Ectodermal cell (in vitro differentiated cells): ENCODE measurements at regions not wholly inside any gene's neighbourhood (a gene's known extent, or its start where the extent isn't known, plus 50 kb on each side); places are given as distances from the start of the nearest gene placed in this dataset.

Experiments used
- H3K27ac ChIP-seq: 2 replicates; pipeline ENCODE4 v1.7.0; 2013; ENCODE audit warnings: mild to moderate bottlenecking, low read depth, low read length; ENCODE audit not compliant: insufficient read depth, poor library complexity, severe bottlenecking
- H3K27me3 ChIP-seq: 2 replicates; pipeline ENCODE4 v1.7.0; 2013; ENCODE audit warnings: mild to moderate bottlenecking, low read length; ENCODE audit not compliant: insufficient read depth, control insufficient read depth, poor library complexity, severe bottlenecking
- H3K36me3 ChIP-seq: one replicate; pipeline ENCODE4 v1.7.0; 2013; ENCODE audit warnings: low read length; ENCODE audit not compliant: control insufficient read depth, insufficient read depth
- H3K4me1 ChIP-seq: one replicate; pipeline ENCODE4 v1.7.0; 2013; ENCODE audit warnings: low read length; ENCODE audit not compliant: control insufficient read depth, insufficient read depth
- H3K4me3 ChIP-seq: 2 replicates; pipeline ENCODE4 v1.7.0; 2013; ENCODE audit warnings: low read depth, low read length, control low read depth; ENCODE audit not compliant: insufficient read depth
- H3K9me3 ChIP-seq: 2 replicates; pipeline ENCODE4 v1.7.0; 2013; ENCODE audit warnings: mild to moderate bottlenecking, low read length, moderate library complexity; ENCODE audit not compliant: control insufficient read depth
- WGBS, 2 experiments: methylation state at CpG; one replicate each; pipeline ENCODE4 v1.1.7; 2013; ENCODE audit warnings: missing lambda C conversion rate in 2 of 2; 5-methylcytosine and 5-hydroxymethylcytosine counted together

DNA sequence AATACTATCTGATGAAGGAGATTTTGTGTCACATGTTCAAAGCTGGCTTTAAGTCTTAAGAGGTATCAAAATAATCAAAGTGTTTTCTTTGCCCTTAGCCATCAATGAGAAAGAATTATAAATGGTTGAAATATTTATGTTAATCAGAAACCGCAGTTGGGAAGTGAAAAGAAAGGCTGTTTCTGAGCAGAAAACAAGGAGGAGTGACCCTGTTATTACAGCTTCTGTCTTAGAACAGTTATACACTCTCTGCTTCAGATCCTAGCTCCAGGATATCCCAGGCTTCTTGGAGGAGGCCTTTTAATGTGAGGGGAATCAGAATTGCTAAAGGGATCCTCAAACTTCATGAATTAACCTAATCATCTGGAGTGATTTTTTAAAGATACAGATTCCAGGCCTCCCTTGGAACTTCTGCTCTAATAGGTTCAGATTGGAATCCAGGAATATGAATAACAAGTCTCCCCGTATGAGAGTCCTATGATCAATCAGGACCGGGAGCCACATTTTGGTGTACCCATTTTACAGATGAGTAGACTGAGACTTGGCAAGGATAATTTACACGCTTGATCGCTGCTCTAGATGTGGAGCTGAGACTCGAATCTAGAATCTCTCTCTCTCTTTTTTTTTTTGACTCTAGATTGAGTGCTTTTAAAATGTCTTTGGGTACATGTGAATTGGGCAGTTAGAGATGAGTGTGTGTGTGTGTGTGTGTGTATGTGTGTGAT lies 50.8 kb upstream of the JAG1 start:
- 92% methylated on average over 6 of the region's 6 CpGs for WGBS, 2 experiments
- no peak overlapping the region for H3K27ac ChIP-seq
- no peaks in the 10 kb centered on the region for H3K9me3 ChIP-seq
- no peaks in the 10 kb centered on the region for H3K4me1 ChIP-seq
- no peak overlapping the region for H3K4me3 ChIP-seq
- no peaks in the 10 kb centered on the region for H3K27me3 ChIP-seq
- no peaks in the 10 kb centered on the region for H3K36me3 ChIP-seq

DNA sequence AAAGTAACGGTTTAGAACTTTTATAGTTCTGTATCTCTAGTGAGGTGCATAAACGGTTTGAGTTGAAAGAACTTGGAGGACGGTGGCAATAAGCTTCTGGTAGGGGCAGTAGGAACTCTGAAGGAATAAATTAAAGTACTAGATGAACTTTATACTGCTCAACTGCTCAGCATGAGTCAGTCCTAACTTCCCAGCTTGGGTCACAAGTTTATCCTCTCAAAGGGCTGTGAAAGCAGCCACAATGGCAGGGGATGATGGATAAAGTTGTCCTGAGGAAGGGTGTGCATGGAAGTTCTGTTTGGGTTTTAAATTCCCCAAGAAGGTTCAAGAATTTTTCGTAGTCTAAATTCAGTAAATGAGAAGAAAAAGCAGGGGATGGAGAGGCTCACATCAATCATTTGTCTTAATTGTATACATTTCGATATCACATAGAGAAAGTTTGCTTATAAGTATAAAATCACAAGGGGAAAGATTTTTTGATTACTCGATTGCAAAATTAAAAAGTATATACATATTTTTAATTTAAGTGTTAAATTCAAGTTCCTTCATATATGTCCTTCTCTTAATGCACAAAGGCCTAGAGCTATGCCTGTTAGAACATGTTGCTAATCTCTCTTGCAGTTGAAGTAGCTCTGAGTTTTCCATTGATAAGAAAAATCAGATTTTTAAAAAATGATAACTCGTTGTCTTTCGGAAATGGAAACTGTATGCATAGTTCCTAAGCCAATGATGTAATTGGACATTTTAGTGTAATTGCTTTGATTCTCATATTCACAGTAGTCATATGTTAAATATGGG lies 55.3 kb upstream of the JAG1 start:
- Histone ChIP-seq H3K27me3 (no peaks in the 10 kb centered on the region), H3K4me1 (no peaks in the 10 kb centered on the region), H3K9me3 (no peaks in the 10 kb centered on the region), H3K27ac (no peak overlapping the region), H3K4me3 (no peak overlapping the region), H3K36me3 (no peaks in the 10 kb centered on the region)
- 92 to 95% methylated on average over 6 of the region's 8 CpGs for WGBS, 2 experiments

- H3K27me3 ChIP-seq: no peaks in the 10 kb centered on the region
- H3K27ac ChIP-seq: no peak overlapping the region
- H3K9me3 ChIP-seq: no peaks in the 10 kb centered on the region
- no peaks in the 10 kb centered on the region for H3K4me1 ChIP-seq
- no peaks in the 10 kb centered on the region for H3K36me3 ChIP-seq
- no peak overlapping the region for H3K4me3 ChIP-seq
Observed at GRCh38 chr20:10729785-10730184, 56.0 kb upstream of the JAG1 start.

GRCh38 chr20:10730629-10731183 lies 56.9 kb upstream of the JAG1 start:
- Histone ChIP-seq H3K27me3 (no peaks in the 10 kb centered on the region), H3K36me3 (no peaks in the 10 kb centered on the region), H3K27ac (no peak overlapping the region), H3K4me1 (no peaks in the 10 kb centered on the region), H3K9me3 (no peaks in the 10 kb centered on the region), H3K4me3 (no peak overlapping the region)
- whole genome bisulfite sequencing, 2 experiments: no CpG with 5 or more reads among the region's 1 CpG

- Histone ChIP-seq H3K4me3 (no peak overlapping the region), H3K36me3 (no peaks in the 10 kb centered on the region), H3K9me3 (no peaks in the 10 kb centered on the region), H3K4me1 (no peaks in the 10 kb centered on the region), H3K27ac (no peak overlapping the region), H3K27me3 (no peaks in the 10 kb centered on the region)
- WGBS, 2 experiments: 86 to 92% methylated on average over 4 to 6 of the region's 6 CpGs
Observed at GRCh38 chr20:10731190-10731965, 57.6 kb upstream of the JAG1 start.

GRCh38 chr20:10733122-10733521 lies 59.3 kb upstream of the JAG1 start:
- no peaks in the 10 kb centered on the region for H3K27me3 ChIP-seq
- H3K4me1 ChIP-seq: no peaks in the 10 kb centered on the region
- H3K27ac ChIP-seq: no peak overlapping the region
- H3K36me3 ChIP-seq: no peaks in the 10 kb centered on the region
- no peak overlapping the region for H3K4me3 ChIP-seq
- WGBS, 2 experiments: 100% methylated on average over 1 of the region's 1 CpG
- H3K9me3 ChIP-seq: no peaks in the 10 kb centered on the region

- peaks cover 3% of the 10 kb centered on the region for H3K4me1 ChIP-seq
- no peak overlapping the region for H3K4me3 ChIP-seq
- H3K36me3 ChIP-seq: no peaks in the 10 kb centered on the region
- H3K9me3 ChIP-seq: no peaks in the 10 kb centered on the region
- 93 to 95% methylated on average over 14 of the region's 14 CpGs for WGBS, 2 experiments
- no peak overlapping the region for H3K27ac ChIP-seq
- no peaks in the 10 kb centered on the region for H3K27me3 ChIP-seq
Observed at GRCh38 chr20:10735195-10735949, 61.6 kb upstream of the JAG1 start.

DNA sequence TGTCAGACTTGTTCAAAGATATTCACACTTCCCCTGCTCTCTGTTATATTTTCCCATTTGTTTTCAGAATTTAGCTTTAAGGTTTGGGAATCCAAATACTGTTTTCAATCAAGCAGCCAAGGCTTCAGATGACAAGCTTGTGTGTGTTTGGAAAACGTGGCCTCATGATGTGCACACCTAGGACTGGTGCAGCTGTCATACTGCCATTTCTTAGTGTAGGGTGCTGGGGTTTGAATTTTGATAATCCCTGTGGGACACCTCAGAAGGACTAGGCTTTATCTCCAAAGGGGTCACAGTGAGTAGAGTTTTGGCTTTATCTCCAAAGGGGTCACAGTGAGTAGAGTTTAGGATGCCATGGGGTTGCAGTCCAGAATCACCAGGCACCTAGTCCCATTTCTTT lies 65.3 kb upstream of the JAG1 start:
- Histone ChIP-seq H3K9me3 (no peaks in the 10 kb centered on the region), H3K36me3 (no peaks in the 10 kb centered on the region), H3K27ac (no peak overlapping the region), H3K4me1 (peaks cover 3% of the 10 kb centered on the region), H3K27me3 (no peaks in the 10 kb centered on the region), H3K4me3 (no peak overlapping the region)
- 90 to 91% methylated on average over 1 of the region's 1 CpG for WGBS, 2 experiments

DNA sequence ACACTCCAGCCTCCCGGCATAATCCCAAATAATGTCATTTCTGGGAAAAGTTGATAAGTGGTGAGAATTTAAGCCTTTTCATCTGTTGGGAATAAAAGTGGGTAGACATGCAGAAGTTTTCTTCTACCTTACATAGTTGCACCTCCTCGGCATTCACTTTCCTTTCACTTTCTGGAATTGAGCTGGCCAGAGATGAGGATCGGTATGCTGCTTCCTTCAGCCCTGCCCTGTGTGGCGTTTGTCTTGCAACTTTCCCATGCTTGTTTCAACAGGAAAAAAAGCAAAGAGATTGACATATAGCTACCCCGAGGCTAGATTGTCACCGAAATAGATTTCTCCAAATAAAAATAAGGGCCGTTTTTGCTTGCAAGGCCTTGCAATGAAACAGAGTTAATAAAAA lies 65.8 kb upstream of the JAG1 start:
- Histone ChIP-seq H3K27me3 (no peaks in the 10 kb centered on the region), H3K4me3 (no peak overlapping the region), H3K4me1 (peaks cover 3% of the 10 kb centered on the region), H3K9me3 (no peaks in the 10 kb centered on the region), H3K36me3 (no peaks in the 10 kb centered on the region), H3K27ac (no peak overlapping the region)
- 92 to 94% methylated on average over 6 of the region's 7 CpGs for WGBS, 2 experiments
